ENCODE measurements at regions not wholly inside any gene's neighbourhood (a gene's known extent, or its start where the extent isn't known, plus 50 kb on each side); places are given as distances from the start of the nearest gene placed in this dataset.

- Histone ChIP-seq H3K9me3 (no peaks in the 10 kb centered on the region), H3K27ac (no peak overlapping the region), H3K27me3 (no peaks in the 10 kb centered on the region), H3K36me3 (no peaks in the 10 kb centered on the region), H3K4me1 (no peaks in the 10 kb centered on the region), H3K4me3 (no peak overlapping the region)
- DNase-seq: no peak
- TF ChIP-seq CTCF (IDR thresholded peaks at IDR 0.05 in 4 of 5, conservative IDR thresholded peaks at IDR 0.05 in 1 of 5) (no peak), POLR2A (IDR thresholded peaks at IDR 0.05) (no peak)
- intact Hi-C loops (cut with DNase I; ENCODE audit: low total_unique reads): no loop called here
- in situ Hi-C loops (cut with MboI; ENCODE audit: low sequenced_read_pairs in 4 of 4): no loop called here
- no peak for ATAC-seq
Measured at GRCh38 chr7:46626261-46626660, 705.2 kb upstream of the IGFBP3 start.

- DNase-seq (no peak), ATAC-seq (no peak)
- H3K36me3 ChIP-seq: no peaks in the 10 kb centered on the region
- in situ Hi-C loops (cut with MboI; ENCODE audit: low sequenced_read_pairs in 4 of 4) (no loop called here), intact Hi-C loops (cut with DNase I; ENCODE audit: low total_unique reads) (no loop called here)
- no peaks in the 10 kb centered on the region for H3K4me1 ChIP-seq
- H3K27ac ChIP-seq: no peak overlapping the region
- TF ChIP-seq CTCF (IDR thresholded peaks at IDR 0.05 in 4 of 5, conservative IDR thresholded peaks at IDR 0.05 in 1 of 5) (no peak), POLR2A (IDR thresholded peaks at IDR 0.05) (no peak)
- H3K9me3 ChIP-seq: no peaks in the 10 kb centered on the region
- H3K27me3 ChIP-seq: no peaks in the 10 kb centered on the region
- no peak overlapping the region for H3K4me3 ChIP-seq
Measured at GRCh38 chr7:46625032-46625431, 704.0 kb upstream of the IGFBP3 start.

GRCh38 chr7:46622251-46622650, 701.2 kb upstream of the IGFBP3 start:
- Histone ChIP-seq H3K36me3 (no peaks in the 10 kb centered on the region), H3K4me1 (no peaks in the 10 kb centered on the region), H3K9me3 (no peaks in the 10 kb centered on the region), H3K4me3 (no peak overlapping the region), H3K27ac (no peak overlapping the region), H3K27me3 (no peaks in the 10 kb centered on the region)
- TF ChIP-seq CTCF (IDR thresholded peaks at IDR 0.05 in 4 of 5, conservative IDR thresholded peaks at IDR 0.05 in 1 of 5): no peak
- no peak for TF ChIP-seq POLR2A (IDR thresholded peaks at IDR 0.05)
- no peak for ATAC-seq
- intact Hi-C loops (cut with DNase I; ENCODE audit: low total_unique reads): no loop called here
- in situ Hi-C loops (cut with MboI; ENCODE audit: low sequenced_read_pairs in 4 of 4): no loop called here
- DNase-seq: no peak

- intact Hi-C loops (cut with DNase I; ENCODE audit: low total_unique reads) (no loop called here), in situ Hi-C loops (cut with MboI; ENCODE audit: low sequenced_read_pairs in 4 of 4) (no loop called here)
- Histone ChIP-seq H3K36me3 (no peaks in the 10 kb centered on the region), H3K27me3 (no peaks in the 10 kb centered on the region), H3K4me1 (no peaks in the 10 kb centered on the region), H3K27ac (no peak overlapping the region), H3K9me3 (no peaks in the 10 kb centered on the region), H3K4me3 (no peak overlapping the region)
- ATAC-seq: no peak
- TF ChIP-seq POLR2A (IDR thresholded peaks at IDR 0.05) (no peak), CTCF (IDR thresholded peaks at IDR 0.05 in 4 of 5, conservative IDR thresholded peaks at IDR 0.05 in 1 of 5) (no peak)
- no peak for DNase-seq
Measured at GRCh38 chr7:46619723-46620310, 698.7 kb upstream of the IGFBP3 start.

GRCh38 chr7:46616636-46617035, 695.6 kb upstream of the IGFBP3 start:
- TF ChIP-seq POLR2A (IDR thresholded peaks at IDR 0.05) (no peak), CTCF (IDR thresholded peaks at IDR 0.05 in 4 of 5, conservative IDR thresholded peaks at IDR 0.05 in 1 of 5) (no peak)
- no peaks in the 10 kb centered on the region for H3K9me3 ChIP-seq
- no peaks in the 10 kb centered on the region for H3K27me3 ChIP-seq
- H3K27ac ChIP-seq: no peak overlapping the region
- in situ Hi-C loops (cut with MboI; ENCODE audit: low sequenced_read_pairs in 4 of 4) (no loop called here), intact Hi-C loops (cut with DNase I; ENCODE audit: low total_unique reads) (no loop called here)
- no peaks in the 10 kb centered on the region for H3K36me3 ChIP-seq
- ATAC-seq (no peak), DNase-seq (no peak)
- no peaks in the 10 kb centered on the region for H3K4me1 ChIP-seq
- no peak overlapping the region for H3K4me3 ChIP-seq
